H1 (cell line): ENCODE measurements at regions not wholly inside any gene's neighbourhood (a gene's known extent, or its start where the extent isn't known, plus 50 kb on each side); places are given as distances from the start of the nearest gene placed in this dataset.

Experiments
- KDM1A ChIP-seq: fragments of 200-600, 300-600 bp; sonication (generic); IDR thresholded peaks from 2 replicates; pipeline ENCODE4 v1.7.1; 2016; ENCODE audit warnings: mild to moderate bottlenecking, low read length, borderline replicate concordance
- MAX ChIP-seq: IDR thresholded peaks from 2 replicates; pipeline ENCODE4 v1.6.1; 2012; ENCODE audit warnings: inconsistent platforms
- TF ChIP-seq, protein P1 (sequence below), 3 experiments: IDR thresholded peaks; 1 replicate in 2 of 3; 2 replicates in 1 of 3; pipeline versions ENCODE4 v1.5.1 to v1.6.1; 2011; ENCODE audit warnings: low read length in 3 of 3, mild to moderate bottlenecking in 3 of 3, inconsistent platforms in 2 of 3, low read depth in 1 of 3, moderate library complexity in 1 of 3; ENCODE audit not compliant: insufficient read depth in 1 of 3; ENCODE audit errors: control extremely low read depth in 1 of 3

GRCh38 chr10:113459626-113460280 is 93.1 kb upstream of the HABP2 start (continued):
- TF ChIP-seq, protein P1, sequence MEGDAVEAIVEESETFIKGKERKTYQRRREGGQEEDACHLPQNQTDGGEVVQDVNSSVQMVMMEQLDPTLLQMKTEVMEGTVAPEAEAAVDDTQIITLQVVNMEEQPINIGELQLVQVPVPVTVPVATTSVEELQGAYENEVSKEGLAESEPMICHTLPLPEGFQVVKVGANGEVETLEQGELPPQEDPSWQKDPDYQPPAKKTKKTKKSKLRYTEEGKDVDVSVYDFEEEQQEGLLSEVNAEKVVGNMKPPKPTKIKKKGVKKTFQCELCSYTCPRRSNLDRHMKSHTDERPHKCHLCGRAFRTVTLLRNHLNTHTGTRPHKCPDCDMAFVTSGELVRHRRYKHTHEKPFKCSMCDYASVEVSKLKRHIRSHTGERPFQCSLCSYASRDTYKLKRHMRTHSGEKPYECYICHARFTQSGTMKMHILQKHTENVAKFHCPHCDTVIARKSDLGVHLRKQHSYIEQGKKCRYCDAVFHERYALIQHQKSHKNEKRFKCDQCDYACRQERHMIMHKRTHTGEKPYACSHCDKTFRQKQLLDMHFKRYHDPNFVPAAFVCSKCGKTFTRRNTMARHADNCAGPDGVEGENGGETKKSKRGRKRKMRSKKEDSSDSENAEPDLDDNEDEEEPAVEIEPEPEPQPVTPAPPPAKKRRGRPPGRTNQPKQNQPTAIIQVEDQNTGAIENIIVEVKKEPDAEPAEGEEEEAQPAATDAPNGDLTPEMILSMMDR (IDR thresholded peaks at IDR 0.05; ENCODE audit: control extremely low read depth in 1 of 3, insufficient read depth in 1 of 3, low read depth in 1 of 3, low read length in 3 of 3) = peak in 2 of 3 experiments; percentile 13 to 27; a peak in 3 of 4 replicates
- TF ChIP-seq KDM1A = no peak
- TF ChIP-seq MAX = no peak
